ENCODE measurements at regions not wholly inside any gene's neighbourhood (a gene's known extent, or its start where the extent isn't known, plus 50 kb on each side); places are given as distances from the start of the nearest gene placed in this dataset.
"Not testable (repeated sequence)": the region's sequence is repeated elsewhere in the genome, so short reads cannot be mapped to it uniquely, and the experiment has no call there.

GRCh38 chr4:94044471-94044870 is 163.2 kb upstream of the SMARCAD1 start:
- TF ChIP-seq POLR2A, POLR2AphosphoS5 (IDR thresholded peaks at IDR 0.05): not testable (repeated sequence)
- TF ChIP-seq, protein P1, sequence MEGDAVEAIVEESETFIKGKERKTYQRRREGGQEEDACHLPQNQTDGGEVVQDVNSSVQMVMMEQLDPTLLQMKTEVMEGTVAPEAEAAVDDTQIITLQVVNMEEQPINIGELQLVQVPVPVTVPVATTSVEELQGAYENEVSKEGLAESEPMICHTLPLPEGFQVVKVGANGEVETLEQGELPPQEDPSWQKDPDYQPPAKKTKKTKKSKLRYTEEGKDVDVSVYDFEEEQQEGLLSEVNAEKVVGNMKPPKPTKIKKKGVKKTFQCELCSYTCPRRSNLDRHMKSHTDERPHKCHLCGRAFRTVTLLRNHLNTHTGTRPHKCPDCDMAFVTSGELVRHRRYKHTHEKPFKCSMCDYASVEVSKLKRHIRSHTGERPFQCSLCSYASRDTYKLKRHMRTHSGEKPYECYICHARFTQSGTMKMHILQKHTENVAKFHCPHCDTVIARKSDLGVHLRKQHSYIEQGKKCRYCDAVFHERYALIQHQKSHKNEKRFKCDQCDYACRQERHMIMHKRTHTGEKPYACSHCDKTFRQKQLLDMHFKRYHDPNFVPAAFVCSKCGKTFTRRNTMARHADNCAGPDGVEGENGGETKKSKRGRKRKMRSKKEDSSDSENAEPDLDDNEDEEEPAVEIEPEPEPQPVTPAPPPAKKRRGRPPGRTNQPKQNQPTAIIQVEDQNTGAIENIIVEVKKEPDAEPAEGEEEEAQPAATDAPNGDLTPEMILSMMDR (IDR thresholded peaks at IDR 0.05) = not testable (repeated sequence)

All from transverse colon (tissue), 4 donors.